GM12878 (cell line): ENCODE measurements at regions not wholly inside any gene's neighbourhood (a gene's known extent, or its start where the extent isn't known, plus 50 kb on each side); places are given as distances from the start of the nearest gene placed in this dataset.

Experiments
- ATAC-seq: fragments of 200-7000 bp; cut with Tn5 transposase; 3 replicates; pipeline ENCODE4 v1.9.1; 2020; ENCODE audit warnings: mild to moderate bottlenecking, moderate library complexity
- BruUV-seq: library from RNA; stranded (reverse); fragments of 400-500 nt; replicated peaks from 2 replicates; lab custom pipeline; 2021; lab: Mats Ljungman, UMichigan
- CTCF ChIA-PET: fragments of 300-600 bp; sonication (Branson Sonifier 250); formaldehyde crosslinking; extraction: SDS; loops from one replicate; lab custom pipeline; 2021; ENCODE audit warnings: inconsistent platforms; lab: Yijun Ruan, JAX
- POLR2A ChIA-PET: fragments of 350-600 bp; formaldehyde crosslinking; extraction: SDS; loops from one replicate; lab custom pipeline; 2021; ENCODE audit warnings: inconsistent platforms; lab: Charles Lee
- RAD21 ChIA-PET: fragments of 300-600 bp; sonication (Branson Sonifier 250); formaldehyde crosslinking; loops from one replicate; lab custom pipeline; 2023; ENCODE audit warnings: antibody characterized with exemption; ENCODE audit not compliant: unreplicated experiment; lab: Charles Lee
- SMC1A ChIA-PET: fragments of 300-600 bp; sonication (Branson Sonifier 250); formaldehyde crosslinking; loops from one replicate; lab custom pipeline; 2023; ENCODE audit not compliant: unreplicated experiment, uncharacterized antibody; lab: Charles Lee
- DNase-seq: peaks from one replicate; pipeline ENCODE4 v3.0.0-alpha.2; 2011; ENCODE audit warnings: low read depth, low spot score
- FAIRE-seq: peaks from 3 replicates; lab custom pipeline; 2011; peaks lifted over from hg19 to GRCh38; lab: Jason Lieb, UNC
- H2AFZ ChIP-seq: 2 replicates; pipeline ENCODE4 v1.6.0; 2011; ENCODE audit warnings: low read depth, low read length, control low read depth; ENCODE audit not compliant: control insufficient read depth
- H3K27ac ChIP-seq: 2 replicates; pipeline ENCODE4 v1.5.1; 2011; ENCODE audit warnings: control low read depth; ENCODE audit not compliant: control insufficient read depth, insufficient read depth
- H3K27me3 ChIP-seq, 2 experiments: replicated peaks in 1 of 2; 2 replicates each; pipeline versions ENCODE4 v1.6.0 to v1.6.1; 2011; ENCODE audit warnings: low read length in 1 of 2; ENCODE audit not compliant: control insufficient read depth in 2 of 2, insufficient read depth in 2 of 2
- H3K36me3 ChIP-seq, 2 experiments: 2 replicates each; pipeline ENCODE4 v1.5.1; 2011; ENCODE audit warnings: low read length in 1 of 2; ENCODE audit not compliant: control insufficient read depth in 2 of 2, insufficient read depth in 2 of 2
- H3K4me1 ChIP-seq: 2 replicates; pipeline ENCODE4 v1.6.1; 2011; ENCODE audit warnings: mild to moderate bottlenecking, low read length, moderate library complexity, mixed read lengths; ENCODE audit not compliant: control insufficient read depth, insufficient read depth
- H3K4me2 ChIP-seq: 2 replicates; pipeline ENCODE4 v1.6.0; 2011; ENCODE audit warnings: control low read depth; ENCODE audit not compliant: control insufficient read depth, insufficient read depth
- H3K4me3 ChIP-seq: fragments of 200-600 bp; sonication (generic); 2 replicates; pipeline ENCODE4 v1.5.1; 2016
- H3K79me2 ChIP-seq: 2 replicates; pipeline ENCODE4 v1.6.0; 2011; ENCODE audit warnings: low read length; ENCODE audit not compliant: control insufficient read depth, insufficient read depth
- H3K9ac ChIP-seq: 2 replicates; pipeline ENCODE4 v1.8.0; 2011; ENCODE audit warnings: low read length, control low read depth, mixed read lengths; ENCODE audit not compliant: control insufficient read depth, insufficient read depth
- H3K9me3 ChIP-seq: replicated peaks from 3 replicates; pipeline ENCODE4 v1.5.1; 2011; ENCODE audit warnings: mild to moderate bottlenecking, low read length; ENCODE audit not compliant: control insufficient read depth, insufficient read depth
- H4K20me1 ChIP-seq: 2 replicates; pipeline ENCODE4 v1.6.0; 2011; ENCODE audit not compliant: control insufficient read depth, insufficient read depth
- CEBPB ChIP-seq, 2 experiments: fragments of 150-350 bp in 1 of 2; IDR thresholded peaks; 2 replicates each; pipeline ENCODE4 v1.6.1; 2012 to 2014; ENCODE audit warnings: low read depth in 2 of 2, low read length in 2 of 2, borderline replicate concordance in 1 of 2, inconsistent platforms in 1 of 2
- CHD4 ChIP-seq: fragments of 200-600 bp; sonication (generic); IDR thresholded peaks from 2 replicates; pipeline ENCODE4 v1.6.1; 2016; ENCODE audit warnings: mild to moderate bottlenecking
- GABPA ChIP-seq: IDR thresholded peaks from 2 replicates; pipeline ENCODE4 v1.6.1; 2014; ENCODE audit warnings: antibody characterized with exemption, low read depth, mild to moderate bottlenecking, inconsistent platforms
- NR2F1 ChIP-seq: fragments of 450-650 bp; conservative IDR thresholded peaks from 2 replicates; pipeline ENCODE4 v1.6.1; 2017; ENCODE audit warnings: mild to moderate bottlenecking
- RELA ChIP-seq: fragments of 450-650 bp; IDR thresholded peaks from 2 replicates; pipeline ENCODE4 v1.8.0; 2014; ENCODE audit warnings: borderline replicate concordance; ENCODE audit not compliant: partially characterized antibody
- SIX5 ChIP-seq: IDR thresholded peaks from 2 replicates; pipeline ENCODE4 v1.6.1; 2011; ENCODE audit warnings: mild to moderate bottlenecking, low read depth, low read length, moderate library complexity; ENCODE audit not compliant: severe bottlenecking
- SP1 ChIP-seq: IDR thresholded peaks from one replicate; pipeline ENCODE4 v1.6.1; 2011; ENCODE audit warnings: low read depth, low read length
- SRF ChIP-seq, 2 experiments: IDR thresholded peaks; 2 replicates each; pipeline ENCODE4 v1.6.1; 2011; ENCODE audit warnings: low read depth in 2 of 2, low read length in 2 of 2, mild to moderate bottlenecking in 1 of 2, moderate library complexity in 1 of 2
- STAT1 ChIP-seq: fragments of 450-650 bp; conservative IDR thresholded peaks from 2 replicates; pipeline ENCODE4 v1.6.1; 2014; ENCODE audit warnings: antibody characterized with exemption, mild to moderate bottlenecking
- TCF12 ChIP-seq: IDR thresholded peaks from 2 replicates; pipeline ENCODE4 v1.6.1; 2011; ENCODE audit warnings: low read depth, mild to moderate bottlenecking, low read length
- ZBED1 ChIP-seq: IDR thresholded peaks from 2 replicates; pipeline ENCODE4 v1.6.1; 2016; ENCODE audit warnings: borderline replicate concordance
- ZNF274 ChIP-seq: IDR thresholded peaks from one replicate; pipeline ENCODE4 v1.8.0; 2011; ENCODE audit not compliant: insufficient read length, insufficient read depth
- whole genome bisulfite sequencing: methylation state at CpG from one replicate; pipeline ENCODE4 v1.1.6; 2016; ENCODE audit warnings: low lambda C conversion rate; ENCODE audit not compliant: insufficient replicate concordance, insufficient coverage; ENCODE audit errors: missing lambda C conversion rate; 5-methylcytosine and 5-hydroxymethylcytosine counted together
- in situ Hi-C: fragments of 300-500 bp; cut with MboI; formaldehyde crosslinking; loops from 9 replicates; pipeline ENCODE4 v1.14.3; 2018; ENCODE audit warnings: mixed read lengths
- intact Hi-C: fragments of 100-400 bp; cut with micrococcal nuclease; formaldehyde crosslinking; loops from one replicate; pipeline ENCODE4 v1.14.2; 2022; ENCODE audit not compliant: unreplicated experiment
- TF ChIP-seq, protein P1 (sequence below): fragments of 450-650 bp; conservative IDR thresholded peaks from 2 replicates; pipeline ENCODE4 v1.6.1; 2017; ENCODE audit warnings: mild to moderate bottlenecking, moderate library complexity
- TF ChIP-seq, protein P2 (sequence below): IDR thresholded peaks from 2 replicates; pipeline ENCODE4 v1.6.1; 2011; ENCODE audit warnings: mild to moderate bottlenecking, low read depth, low read length, moderate library complexity; ENCODE audit not compliant: insufficient replicate concordance

- ATAC-seq = no peak
- FAIRE-seq = no peak
Measured at GRCh38 chr6:169969372-169970099, 218.1 kb downstream of the ERMARD start.

GRCh38 chr6:169968541-169969270 is 217.3 kb downstream of the ERMARD start:
- ChIA-PET SMC1A (no interaction called here), RAD21 (no interaction called here), CTCF (no interaction called here), POLR2A (no interaction called here)
- intact Hi-C loops = no loop called here
- DNase-seq (no peak), FAIRE-seq (no peak), ATAC-seq (no peak)
- H4K20me1 ChIP-seq = no peaks in the 10 kb centered on the region
- H3K27ac ChIP-seq = no peak overlapping the region
- H3K4me2 ChIP-seq = no peak overlapping the region
- no peak overlapping the region for H2AFZ ChIP-seq
- H3K4me3 ChIP-seq = no peak overlapping the region
- no peaks in the 10 kb centered on the region for H3K36me3 ChIP-seq
- H3K79me2 ChIP-seq = no peaks in the 10 kb centered on the region
- H3K4me1 ChIP-seq = no peaks in the 10 kb centered on the region
- H3K27me3 ChIP-seq = no peaks in the 10 kb centered on the region
- BruUV-seq = no TSS peak
- in situ Hi-C loops = no loop called here
- no peaks in the 10 kb centered on the region for H3K9me3 ChIP-seq
- 38% methylated on average over 15 of the region's 15 CpGs for WGBS
- H3K9ac ChIP-seq = no peak overlapping the region
- TF ChIP-seq RELA = no peak
- no peak for TF ChIP-seq SIX5
- TF ChIP-seq, protein P1, sequence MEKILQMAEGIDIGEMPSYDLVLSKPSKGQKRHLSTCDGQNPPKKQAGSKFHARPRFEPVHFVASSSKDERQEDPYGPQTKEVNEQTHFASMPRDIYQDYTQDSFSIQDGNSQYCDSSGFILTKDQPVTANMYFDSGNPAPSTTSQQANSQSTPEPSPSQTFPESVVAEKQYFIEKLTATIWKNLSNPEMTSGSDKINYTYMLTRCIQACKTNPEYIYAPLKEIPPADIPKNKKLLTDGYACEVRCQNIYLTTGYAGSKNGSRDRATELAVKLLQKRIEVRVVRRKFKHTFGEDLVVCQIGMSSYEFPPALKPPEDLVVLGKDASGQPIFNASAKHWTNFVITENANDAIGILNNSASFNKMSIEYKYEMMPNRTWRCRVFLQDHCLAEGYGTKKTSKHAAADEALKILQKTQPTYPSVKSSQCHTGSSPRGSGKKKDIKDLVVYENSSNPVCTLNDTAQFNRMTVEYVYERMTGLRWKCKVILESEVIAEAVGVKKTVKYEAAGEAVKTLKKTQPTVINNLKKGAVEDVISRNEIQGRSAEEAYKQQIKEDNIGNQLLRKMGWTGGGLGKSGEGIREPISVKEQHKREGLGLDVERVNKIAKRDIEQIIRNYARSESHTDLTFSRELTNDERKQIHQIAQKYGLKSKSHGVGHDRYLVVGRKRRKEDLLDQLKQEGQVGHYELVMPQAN = no peak
- TF ChIP-seq ZNF274 = no peak
- no peak for TF ChIP-seq CEBPB (IDR thresholded peaks at IDR 0.05; ENCODE audit: borderline replicate concordance in 1 of 2, low read depth in 2 of 2, low read length in 2 of 2)
- TF ChIP-seq STAT1 = no peak
- TF ChIP-seq GABPA = no peak
- TF ChIP-seq NR2F1 = no peak
- no peak for TF ChIP-seq CHD4
- no peak for TF ChIP-seq SP1

More at GRCh38 chr6:169969372-169970099, 218.1 kb downstream of the ERMARD start:
- no peak overlapping the region for H3K9ac ChIP-seq
- in situ Hi-C loops = no loop called here
- no TSS peak for BruUV-seq
- no peaks in the 10 kb centered on the region for H3K9me3 ChIP-seq
- no peaks in the 10 kb centered on the region for H3K27me3 ChIP-seq
- 55% methylated on average over 19 of the region's 19 CpGs for WGBS
- intact Hi-C loops = no loop called here
- H3K4me2 ChIP-seq = no peak overlapping the region
- ChIA-PET CTCF (no interaction called here), SMC1A (no interaction called here), RAD21 (no interaction called here), POLR2A (no interaction called here)
- no peaks in the 10 kb centered on the region for H3K4me1 ChIP-seq
- H3K4me3 ChIP-seq = no peak overlapping the region
- H4K20me1 ChIP-seq = no peaks in the 10 kb centered on the region
- no peaks in the 10 kb centered on the region for H3K36me3 ChIP-seq
- TF ChIP-seq, protein P2, sequence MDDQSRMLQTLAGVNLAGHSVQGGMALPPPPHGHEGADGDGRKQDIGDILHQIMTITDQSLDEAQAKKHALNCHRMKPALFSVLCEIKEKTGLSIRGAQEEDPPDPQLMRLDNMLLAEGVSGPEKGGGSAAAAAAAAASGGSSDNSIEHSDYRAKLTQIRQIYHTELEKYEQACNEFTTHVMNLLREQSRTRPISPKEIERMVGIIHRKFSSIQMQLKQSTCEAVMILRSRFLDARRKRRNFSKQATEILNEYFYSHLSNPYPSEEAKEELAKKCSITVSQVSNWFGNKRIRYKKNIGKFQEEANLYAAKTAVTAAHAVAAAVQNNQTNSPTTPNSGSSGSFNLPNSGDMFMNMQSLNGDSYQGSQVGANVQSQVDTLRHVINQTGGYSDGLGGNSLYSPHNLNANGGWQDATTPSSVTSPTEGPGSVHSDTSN = no peak
- no peak for TF ChIP-seq SRF (IDR thresholded peaks at IDR 0.05; ENCODE audit: low read depth in 2 of 2, low read length in 2 of 2)
- TF ChIP-seq TCF12 = no peak
- TF ChIP-seq STAT1 = no peak
- no peak for TF ChIP-seq ZBED1
- no peaks in the 10 kb centered on the region for H3K79me2 ChIP-seq
- no peak overlapping the region for H3K27ac ChIP-seq
- no peak for DNase-seq
- no peak overlapping the region for H2AFZ ChIP-seq
